GM18909 (cell line): ENCODE measurements at regions not wholly inside any gene's neighbourhood (a gene's known extent, or its start where the extent isn't known, plus 50 kb on each side); places are given as distances from the start of the nearest gene placed in this dataset.
"Not testable (repeated sequence)": the region's sequence is repeated elsewhere in the genome, so short reads cannot be mapped to it uniquely, and the experiment has no call there.

Experiments used
- ATAC-seq: cut with Tn5 transposase; IDR thresholded peaks from one replicate; pipeline ENCODE4 v1.9.1; 2021; ENCODE audit warnings: mild to moderate bottlenecking; ENCODE audit not compliant: unreplicated experiment, poor library complexity

DNA sequence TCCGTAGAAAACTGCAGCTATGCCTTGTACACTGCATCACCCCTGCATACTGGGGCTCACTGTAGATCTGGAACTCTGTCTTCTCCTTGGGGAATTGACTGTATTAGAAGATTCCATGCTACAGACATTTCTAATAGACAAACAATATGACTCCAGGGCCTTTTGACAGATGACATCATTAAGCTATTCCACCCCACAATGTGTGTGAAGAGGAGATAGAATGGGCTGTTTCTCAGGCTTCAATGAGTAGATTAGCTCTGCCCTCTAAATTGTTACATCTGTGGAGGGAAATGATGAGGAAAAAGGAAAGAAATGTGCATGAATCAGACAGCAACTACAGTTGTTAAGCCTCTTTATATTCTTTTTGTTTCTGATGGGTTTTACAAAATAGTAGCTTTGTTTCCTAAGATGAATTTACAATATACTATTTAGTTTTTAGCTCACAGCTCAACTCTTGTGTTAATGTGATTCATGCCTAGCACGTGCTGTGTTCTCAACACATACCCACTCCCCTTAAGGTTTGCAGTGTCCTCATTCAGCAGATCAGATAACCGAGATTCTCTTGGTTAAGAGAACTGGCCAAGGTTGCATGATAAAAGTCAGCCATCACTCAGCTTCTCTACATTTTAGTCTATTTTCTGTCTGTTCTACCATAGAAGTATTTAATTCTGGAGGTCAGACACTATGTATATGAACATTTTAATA is 281.6 kb upstream of the NBPF12 start:
- not testable (repeated sequence) for ATAC-seq

- ATAC-seq: not testable (repeated sequence)
These were observed 283.4 kb upstream of the NBPF12 start for GRCh38 chr1:146654763-146655162.

- ATAC-seq: not testable (repeated sequence)
These were observed 292.0 kb upstream of the NBPF12 start for GRCh38 chr1:146645978-146646604.

GRCh38 chr1:146641534-146641933 is 296.6 kb upstream of the NBPF12 start:
- ATAC-seq: not testable (repeated sequence)

GRCh38 chr1:146640671-146641070 is 297.5 kb upstream of the NBPF12 start:
- not testable (repeated sequence) for ATAC-seq

DNA sequence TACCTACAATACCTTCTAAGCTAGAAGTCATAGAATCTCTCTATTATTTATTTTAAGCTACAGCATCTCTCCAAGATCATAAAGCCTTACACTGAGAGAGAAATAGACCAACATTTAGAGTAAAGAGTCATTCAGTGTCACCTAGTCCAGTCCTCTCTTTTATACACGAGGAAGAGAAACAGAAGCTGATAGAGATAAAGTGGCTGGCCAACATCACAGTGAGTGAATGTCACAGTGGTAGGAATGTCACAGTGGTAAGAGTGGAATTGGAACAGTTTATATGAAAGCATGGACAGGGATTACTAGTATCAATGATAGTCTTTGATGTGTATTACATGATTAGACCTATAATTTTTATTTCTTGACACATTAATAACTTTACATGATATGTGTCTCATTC is 307.8 kb upstream of the NBPF12 start:
- ATAC-seq: not testable (repeated sequence)

GRCh38 chr1:146618582-146618981 is 319.5 kb upstream of the NBPF12 start:
- not testable (repeated sequence) for ATAC-seq

- not testable (repeated sequence) for ATAC-seq
These were observed 333.4 kb upstream of the NBPF12 start for GRCh38 chr1:146604681-146605080.

DNA sequence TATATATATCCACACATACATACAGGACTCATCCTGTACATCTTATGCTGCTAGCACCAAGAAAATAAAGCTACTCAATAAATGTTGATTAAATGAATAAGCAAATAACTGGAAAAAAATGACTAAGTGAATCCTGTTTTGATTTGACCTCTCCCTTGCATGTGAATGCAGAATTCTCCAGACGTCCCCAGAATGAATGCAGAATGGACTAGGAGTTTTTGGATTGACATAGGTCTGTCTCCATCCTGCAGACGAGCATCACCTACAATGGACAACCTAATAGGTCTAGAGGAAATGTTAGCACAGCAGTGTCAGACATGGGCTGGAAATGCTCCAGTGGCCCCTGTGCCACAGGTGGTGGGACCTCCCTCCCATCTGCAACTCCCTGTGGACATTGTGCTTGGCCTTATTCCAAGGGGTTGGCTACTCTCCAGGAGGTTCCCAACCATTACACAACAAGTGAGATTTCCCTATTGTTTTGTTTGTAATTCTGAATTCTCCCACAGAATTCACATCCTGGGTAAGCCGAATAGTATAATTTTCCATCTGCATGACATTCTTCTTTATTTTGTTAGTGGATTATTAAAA is 337.3 kb upstream of the NBPF12 start:
- not testable (repeated sequence) for ATAC-seq

GRCh38 chr1:146599906-146600305 is 338.2 kb upstream of the NBPF12 start:
- not testable (repeated sequence) for ATAC-seq

- ATAC-seq: not testable (repeated sequence)
These were observed 352.4 kb upstream of the NOTCH2NLA start for GRCh38 chr1:146581229-146581628.

DNA sequence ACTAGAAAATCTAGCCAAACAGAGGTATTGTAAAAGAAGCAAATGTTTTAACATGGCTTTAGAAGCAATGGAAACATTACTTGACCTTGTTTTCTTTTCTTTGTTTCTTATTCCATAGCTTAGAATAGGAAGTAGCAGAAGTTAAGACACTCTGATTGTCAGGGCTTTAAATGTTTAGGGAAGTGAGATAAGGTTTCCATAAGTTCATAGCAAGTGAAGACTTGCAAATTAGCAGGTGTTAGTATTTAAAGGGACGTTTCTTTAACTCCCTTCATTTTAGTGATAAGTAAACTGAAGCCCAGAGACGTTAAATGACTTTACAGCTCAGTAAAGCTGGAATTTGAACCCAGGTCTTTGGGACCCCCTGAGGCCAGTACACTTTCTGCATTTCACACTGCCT is 338.7 kb upstream of the NOTCH2NLA start:
- ATAC-seq: not testable (repeated sequence)

GRCh38 chr1:146558032-146558431 is 329.2 kb upstream of the NOTCH2NLA start:
- not testable (repeated sequence) for ATAC-seq

- ATAC-seq: not testable (repeated sequence)
These were observed 327.6 kb upstream of the NOTCH2NLA start for GRCh38 chr1:146556405-146556804.

DNA sequence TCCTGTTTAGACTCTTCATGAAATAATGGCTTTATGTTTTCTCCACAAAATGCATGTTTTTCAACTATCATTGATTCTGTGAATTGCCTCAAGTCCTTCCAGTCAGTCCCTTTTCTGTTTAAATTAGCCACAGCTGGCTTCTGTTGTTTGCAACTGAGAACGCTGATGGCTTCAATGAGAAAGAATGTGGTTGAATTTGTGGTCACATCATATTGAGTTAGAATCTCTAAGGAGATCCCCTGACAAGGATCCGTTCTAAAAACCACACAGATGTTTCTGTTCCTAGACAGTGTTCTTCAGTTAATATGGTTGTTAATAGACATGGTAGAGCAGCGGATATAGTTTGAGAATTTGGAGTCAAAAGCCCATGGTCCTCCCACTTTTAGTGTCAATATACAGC is 323.6 kb upstream of the NOTCH2NLA start:
- ATAC-seq: not testable (repeated sequence)

DNA sequence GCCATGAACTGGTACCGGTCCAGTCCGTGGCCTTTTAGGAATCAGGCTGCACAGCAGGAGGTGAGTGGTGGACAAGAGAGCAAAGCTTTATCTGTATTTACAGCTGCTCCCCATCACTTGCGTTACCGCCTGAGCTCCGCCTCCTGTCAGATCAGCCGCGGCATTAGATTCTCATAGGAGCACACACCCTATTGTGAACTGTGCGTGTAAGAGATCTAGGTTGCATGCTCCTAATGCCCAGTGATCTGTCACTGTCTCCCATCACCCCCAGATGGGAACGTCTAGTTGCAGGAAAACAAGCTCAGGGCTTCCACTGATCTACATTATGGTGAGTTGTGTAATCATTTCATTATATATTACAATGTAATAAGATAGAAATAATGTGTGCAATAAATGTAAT is 319.9 kb upstream of the NOTCH2NLA start:
- not testable (repeated sequence) for ATAC-seq

- ATAC-seq: not testable (repeated sequence)
These were observed 317.4 kb upstream of the NOTCH2NLA start for GRCh38 chr1:146546189-146546588.

GRCh38 chr1:146537775-146538373 is 309.1 kb upstream of the NOTCH2NLA start:
- not testable (repeated sequence) for ATAC-seq

DNA sequence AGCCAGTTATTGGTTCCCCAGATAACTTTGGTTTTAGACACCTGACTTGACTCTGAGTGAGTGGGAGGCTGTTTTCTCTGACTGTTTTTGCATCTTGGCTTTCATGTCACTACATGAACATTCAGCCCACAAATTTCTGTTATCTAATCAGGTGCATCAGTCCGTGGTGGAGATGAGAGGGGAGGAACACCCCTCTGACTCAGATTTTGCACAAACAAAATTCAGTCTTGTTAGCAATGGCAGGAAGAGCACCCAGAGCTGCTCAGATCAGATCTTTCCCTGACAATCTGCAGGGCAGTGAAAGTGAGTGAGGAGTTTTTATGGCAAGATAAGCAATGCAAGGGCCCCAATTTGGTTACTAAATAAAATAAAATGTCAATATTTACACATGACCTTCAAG is 307.2 kb upstream of the NOTCH2NLA start:
- not testable (repeated sequence) for ATAC-seq

- ATAC-seq: not testable (repeated sequence)
These were observed 306.8 kb upstream of the NOTCH2NLA start for GRCh38 chr1:146535575-146535974.

GRCh38 chr1:146530958-146531357 is 302.1 kb upstream of the NOTCH2NLA start:
- ATAC-seq: not testable (repeated sequence)
